ENCODE measurements at regions not wholly inside any gene's neighbourhood (a gene's known extent, or its start where the extent isn't known, plus 50 kb on each side); places are given as distances from the start of the nearest gene placed in this dataset.

DNA sequence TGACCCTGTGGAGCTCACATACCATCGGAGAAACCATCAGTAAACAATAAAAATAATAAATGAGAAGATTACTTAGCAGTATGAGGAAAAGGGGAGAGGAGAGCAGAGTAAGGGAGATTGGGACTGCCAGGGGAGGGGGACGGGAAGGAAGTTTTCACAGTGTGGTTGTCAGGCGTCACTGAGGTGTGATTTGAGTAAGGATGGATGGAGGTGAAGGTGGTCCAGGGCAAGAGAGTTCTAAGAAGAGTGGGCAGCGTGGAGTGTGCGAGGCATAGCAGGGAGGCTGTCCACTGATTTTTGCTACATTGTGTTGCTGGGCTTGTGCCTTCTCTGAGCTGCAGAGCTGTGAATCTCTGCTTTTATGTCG lies 119.1 kb downstream of the HPGD start:
- TF ChIP-seq, protein P1, sequence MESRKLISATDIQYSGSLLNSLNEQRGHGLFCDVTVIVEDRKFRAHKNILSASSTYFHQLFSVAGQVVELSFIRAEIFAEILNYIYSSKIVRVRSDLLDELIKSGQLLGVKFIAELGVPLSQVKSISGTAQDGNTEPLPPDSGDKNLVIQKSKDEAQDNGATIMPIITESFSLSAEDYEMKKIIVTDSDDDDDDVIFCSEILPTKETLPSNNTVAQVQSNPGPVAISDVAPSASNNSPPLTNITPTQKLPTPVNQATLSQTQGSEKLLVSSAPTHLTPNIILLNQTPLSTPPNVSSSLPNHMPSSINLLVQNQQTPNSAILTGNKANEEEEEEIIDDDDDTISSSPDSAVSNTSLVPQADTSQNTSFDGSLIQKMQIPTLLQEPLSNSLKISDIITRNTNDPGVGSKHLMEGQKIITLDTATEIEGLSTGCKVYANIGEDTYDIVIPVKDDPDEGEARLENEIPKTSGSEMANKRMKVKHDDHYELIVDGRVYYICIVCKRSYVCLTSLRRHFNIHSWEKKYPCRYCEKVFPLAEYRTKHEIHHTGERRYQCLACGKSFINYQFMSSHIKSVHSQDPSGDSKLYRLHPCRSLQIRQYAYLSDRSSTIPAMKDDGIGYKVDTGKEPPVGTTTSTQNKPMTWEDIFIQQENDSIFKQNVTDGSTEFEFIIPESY (IDR thresholded peaks at IDR 0.05): no peak
- TF ChIP-seq, protein P2, sequence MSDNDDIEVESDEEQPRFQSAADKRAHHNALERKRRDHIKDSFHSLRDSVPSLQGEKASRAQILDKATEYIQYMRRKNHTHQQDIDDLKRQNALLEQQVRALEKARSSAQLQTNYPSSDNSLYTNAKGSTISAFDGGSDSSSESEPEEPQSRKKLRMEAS (IDR thresholded peaks at IDR 0.05): no peak
- no peak for TF ChIP-seq HNF4A (conservative IDR thresholded peaks at IDR 0.05)
- TF ChIP-seq, protein P3, sequence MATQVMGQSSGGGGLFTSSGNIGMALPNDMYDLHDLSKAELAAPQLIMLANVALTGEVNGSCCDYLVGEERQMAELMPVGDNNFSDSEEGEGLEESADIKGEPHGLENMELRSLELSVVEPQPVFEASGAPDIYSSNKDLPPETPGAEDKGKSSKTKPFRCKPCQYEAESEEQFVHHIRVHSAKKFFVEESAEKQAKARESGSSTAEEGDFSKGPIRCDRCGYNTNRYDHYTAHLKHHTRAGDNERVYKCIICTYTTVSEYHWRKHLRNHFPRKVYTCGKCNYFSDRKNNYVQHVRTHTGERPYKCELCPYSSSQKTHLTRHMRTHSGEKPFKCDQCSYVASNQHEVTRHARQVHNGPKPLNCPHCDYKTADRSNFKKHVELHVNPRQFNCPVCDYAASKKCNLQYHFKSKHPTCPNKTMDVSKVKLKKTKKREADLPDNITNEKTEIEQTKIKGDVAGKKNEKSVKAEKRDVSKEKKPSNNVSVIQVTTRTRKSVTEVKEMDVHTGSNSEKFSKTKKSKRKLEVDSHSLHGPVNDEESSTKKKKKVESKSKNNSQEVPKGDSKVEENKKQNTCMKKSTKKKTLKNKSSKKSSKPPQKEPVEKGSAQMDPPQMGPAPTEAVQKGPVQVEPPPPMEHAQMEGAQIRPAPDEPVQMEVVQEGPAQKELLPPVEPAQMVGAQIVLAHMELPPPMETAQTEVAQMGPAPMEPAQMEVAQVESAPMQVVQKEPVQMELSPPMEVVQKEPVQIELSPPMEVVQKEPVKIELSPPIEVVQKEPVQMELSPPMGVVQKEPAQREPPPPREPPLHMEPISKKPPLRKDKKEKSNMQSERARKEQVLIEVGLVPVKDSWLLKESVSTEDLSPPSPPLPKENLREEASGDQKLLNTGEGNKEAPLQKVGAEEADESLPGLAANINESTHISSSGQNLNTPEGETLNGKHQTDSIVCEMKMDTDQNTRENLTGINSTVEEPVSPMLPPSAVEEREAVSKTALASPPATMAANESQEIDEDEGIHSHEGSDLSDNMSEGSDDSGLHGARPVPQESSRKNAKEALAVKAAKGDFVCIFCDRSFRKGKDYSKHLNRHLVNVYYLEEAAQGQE (IDR thresholded peaks at IDR 0.05): no peak
- TF ChIP-seq NR2F2 (IDR thresholded peaks at IDR 0.05): no peak
- no peak for TF ChIP-seq TAF1 (conservative IDR thresholded peaks at IDR 0.05)
- no peak for TF ChIP-seq GABPA (IDR thresholded peaks at IDR 0.05 in 1 of 2, conservative IDR thresholded peaks at IDR 0.05 in 1 of 2)
- TF ChIP-seq, protein P4, sequence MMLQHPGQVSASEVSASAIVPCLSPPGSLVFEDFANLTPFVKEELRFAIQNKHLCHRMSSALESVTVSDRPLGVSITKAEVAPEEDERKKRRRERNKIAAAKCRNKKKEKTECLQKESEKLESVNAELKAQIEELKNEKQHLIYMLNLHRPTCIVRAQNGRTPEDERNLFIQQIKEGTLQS (IDR thresholded peaks at IDR 0.05): no peak
- no peak for TF ChIP-seq JUND (IDR thresholded peaks at IDR 0.05)
- TF ChIP-seq RAD21 (IDR thresholded peaks at IDR 0.05): no peak
- TF ChIP-seq FOXA1 (IDR thresholded peaks at IDR 0.05): no peak
- no peak for TF ChIP-seq RXRA (IDR thresholded peaks at IDR 0.05)
- TF ChIP-seq EGR1 (IDR thresholded peaks at IDR 0.05; ENCODE audit: low read depth in 2 of 2): no peak
- 54% methylated on average over 6 of the region's 6 CpGs for WGBS
- no peak overlapping the region for H3K27ac ChIP-seq (ENCODE audit: low read depth in 1 of 2, low read length in 2 of 2)

DNA sequence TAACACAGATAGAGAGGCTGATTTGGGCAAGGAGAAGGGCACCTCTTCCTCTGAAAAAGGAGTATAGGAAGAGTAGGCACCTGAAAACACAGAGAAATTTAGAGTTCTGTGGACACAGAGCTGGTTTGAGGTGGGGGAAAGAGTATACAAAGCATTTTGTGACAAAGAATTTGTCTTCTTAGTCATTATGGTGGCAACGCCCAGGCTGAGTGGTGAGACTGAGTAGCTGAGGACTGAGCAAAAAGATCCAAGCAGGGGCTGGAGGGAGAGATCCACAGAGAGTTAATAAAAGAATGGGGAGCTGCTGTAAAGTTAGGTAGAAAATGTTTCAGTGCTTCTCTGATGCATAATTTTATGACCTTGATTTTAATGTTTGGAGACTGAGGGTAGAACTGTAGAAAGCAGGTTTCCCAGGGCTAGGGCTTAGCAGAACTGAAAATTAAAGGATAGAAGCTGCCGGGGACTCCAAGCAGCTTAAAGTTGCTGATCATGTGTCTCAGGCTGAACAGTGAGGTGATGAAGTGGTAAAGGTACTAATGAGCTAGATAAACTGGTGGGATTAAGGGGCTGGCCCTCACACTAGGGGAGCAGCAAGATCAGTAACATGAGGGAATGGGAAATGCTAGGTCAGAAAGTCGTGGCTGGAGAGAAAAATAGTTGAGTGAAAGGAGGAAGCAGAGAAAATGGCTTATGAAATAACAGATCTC lies 118.9 kb downstream of the CEP44 start:
- Histone ChIP-seq H3K27ac (ENCODE audit: low read depth in 1 of 2, low read length in 2 of 2) (no peak overlapping the region), H3K4me3 (ENCODE audit: low read depth in 1 of 3, low read length in 3 of 3) (no peak overlapping the region), H3K4me1 (ENCODE audit: control insufficient read depth in 4 of 4, insufficient read depth in 4 of 4, low read length in 3 of 4) (no peaks in the 10 kb centered on the region), H3K9ac (ENCODE audit: low read depth in 1 of 2, low read length in 2 of 2) (no peak overlapping the region), H3K9me3 (ENCODE audit: control insufficient read depth in 4 of 4, low read length in 3 of 4) (no peaks in the 10 kb centered on the region), H3K36me3 (ENCODE audit: control insufficient read depth in 4 of 4, insufficient read depth in 3 of 4, low read depth in 1 of 4, low read length in 3 of 4) (no peaks in the 10 kb centered on the region), H3K27me3 (ENCODE audit: control insufficient read depth in 4 of 4, insufficient read depth in 4 of 4, low read length in 3 of 4) (peaks cover 0 to 5% (median 0%) of the 10 kb centered on the region in 4 donors)
- 36% methylated on average over 3 of the region's 3 CpGs for WGBS
- DNase-seq (ENCODE audit: low spot score): no peak
- TF ChIP-seq, protein P4 (IDR thresholded peaks at IDR 0.05): no peak

More for the DNA sequence above, 119.1 kb downstream of the HPGD start:
- H3K4me1 ChIP-seq (ENCODE audit: control insufficient read depth in 4 of 4, insufficient read depth in 4 of 4, low read length in 3 of 4): no peaks in the 10 kb centered on the region
- H3K4me3 ChIP-seq (ENCODE audit: low read depth in 1 of 3, low read length in 3 of 3): no peak overlapping the region
- DNase-seq (ENCODE audit: low spot score): no peak
- no peaks in the 10 kb centered on the region for H3K9me3 ChIP-seq (ENCODE audit: control insufficient read depth in 4 of 4, low read length in 3 of 4)
- H3K36me3 ChIP-seq (ENCODE audit: control insufficient read depth in 4 of 4, insufficient read depth in 3 of 4, low read depth in 1 of 4, low read length in 3 of 4): no peaks in the 10 kb centered on the region
- H3K9ac ChIP-seq (ENCODE audit: low read depth in 1 of 2, low read length in 2 of 2): no peak overlapping the region
- H3K27me3 ChIP-seq (ENCODE audit: control insufficient read depth in 4 of 4, insufficient read depth in 4 of 4, low read length in 3 of 4): peaks cover 0 to 5% (median 0%) of the 10 kb centered on the region in 4 donors

All from liver (tissue), 7 donors.